Pancreas (tissue), 10 donors: ENCODE measurements at regions not wholly inside any gene's neighbourhood (a gene's known extent, or its start where the extent isn't known, plus 50 kb on each side); places are given as distances from the start of the nearest gene placed in this dataset.

Experiments
- ATAC-seq, 4 donors: fragments of 200-7000 bp; cut with Tn5 transposase; one replicate each; pipeline versions ENCODE4 v1.8.0 to v1.9.1; 2020; ENCODE audit warnings: mild to moderate bottlenecking in 4 of 4, moderate library complexity in 4 of 4
- DNase-seq, 6 donors: peaks; one replicate each; pipeline ENCODE4 v3.0.0-alpha.2; 2020
- FAIRE-seq: peaks from 2 replicates; lab custom pipeline; 2012; peaks lifted over from hg19 to GRCh38; lab: Jason Lieb, UNC
- H3K27ac ChIP-seq, 4 donors: fragments of 200-600 bp; sonication (generic); 1 replicate in 3 of 4; 2 replicates in 1 of 4; pipeline versions ENCODE4 v1.5.0 to v1.8.0; 2020
- H3K27me3 ChIP-seq, 4 donors: fragments of 200-600 bp; one replicate each; pipeline ENCODE4 v1.8.0; 2021
- H3K36me3 ChIP-seq, 3 donors: fragments of 200-600 bp; sonication (generic) in 1 of 3; one replicate each; pipeline versions ENCODE4 v1.5.0 to v1.8.0; 2020 to 2021
- H3K4me1 ChIP-seq, 3 donors: fragments of 200-600 bp; one replicate each; pipeline ENCODE4 v1.8.0; 2021
- H3K4me3 ChIP-seq, 4 donors: fragments of 200-600 bp; sonication (generic) in 2 of 4; one replicate each; pipeline versions ENCODE4 v1.5.0 to v1.8.0; 2020 to 2021
- H3K9me3 ChIP-seq, 4 donors: fragments of 200-600 bp; one replicate each; pipeline ENCODE4 v1.8.0; 2021
- WGBS, 2 donors: extraction: QIAGEN DNeasy Blood & Tissue Kit; methylation state at CpG; one replicate each; pipeline ENCODE4 v1.1.7; 2013; 5-methylcytosine and 5-hydroxymethylcytosine counted together
- intact Hi-C, 3 donors: fragments of 100-400 bp; cut with DNase I; formaldehyde crosslinking; loops; one replicate each; pipeline versions ENCODE4 v1.11.1 to v1.14.2; 2022
- TF ChIP-seq, protein P1 (sequence below), 4 donors: fragments of 200-600 bp; sonication (generic) in 3 of 4; IDR thresholded peaks; one replicate each; pipeline versions ENCODE4 v1.5.0 to v1.8.0; 2021; ENCODE audit warnings: antibody characterized with exemption in 4 of 4
- donor health status: healthy with polysubstance abuse.
- donor health status: DM: no; HTN: no; CAD: no; lungs with moderate emphysema.
- donor health status: DM: no; HTN: no; CAD: no.
- donor health status: control.
- donor health status: control.
- donor health status: Bipolar disorder and iron deficiency.
- donor health status: DM: yes; HTN: yes; CAD: no.
- donor health status: DM: no; HTN: no; CAD: no.
- donor health status: DM: no; HTN: no; CAD: no.
- donor health status: DM: yes; HTN: yes; CAD: no.

GRCh38 chr9:29873579-29873978 is 2300.3 kb upstream of the C9orf72 start:
- peaks cover 0 to 3% (median 0%) of the 10 kb centered on the region in 4 donors for H3K27me3 ChIP-seq
- no peaks in the 10 kb centered on the region for H3K4me1 ChIP-seq
- intact Hi-C loops, result no loop called here
- no peaks in the 10 kb centered on the region for H3K36me3 ChIP-seq
- TF ChIP-seq, protein P1, sequence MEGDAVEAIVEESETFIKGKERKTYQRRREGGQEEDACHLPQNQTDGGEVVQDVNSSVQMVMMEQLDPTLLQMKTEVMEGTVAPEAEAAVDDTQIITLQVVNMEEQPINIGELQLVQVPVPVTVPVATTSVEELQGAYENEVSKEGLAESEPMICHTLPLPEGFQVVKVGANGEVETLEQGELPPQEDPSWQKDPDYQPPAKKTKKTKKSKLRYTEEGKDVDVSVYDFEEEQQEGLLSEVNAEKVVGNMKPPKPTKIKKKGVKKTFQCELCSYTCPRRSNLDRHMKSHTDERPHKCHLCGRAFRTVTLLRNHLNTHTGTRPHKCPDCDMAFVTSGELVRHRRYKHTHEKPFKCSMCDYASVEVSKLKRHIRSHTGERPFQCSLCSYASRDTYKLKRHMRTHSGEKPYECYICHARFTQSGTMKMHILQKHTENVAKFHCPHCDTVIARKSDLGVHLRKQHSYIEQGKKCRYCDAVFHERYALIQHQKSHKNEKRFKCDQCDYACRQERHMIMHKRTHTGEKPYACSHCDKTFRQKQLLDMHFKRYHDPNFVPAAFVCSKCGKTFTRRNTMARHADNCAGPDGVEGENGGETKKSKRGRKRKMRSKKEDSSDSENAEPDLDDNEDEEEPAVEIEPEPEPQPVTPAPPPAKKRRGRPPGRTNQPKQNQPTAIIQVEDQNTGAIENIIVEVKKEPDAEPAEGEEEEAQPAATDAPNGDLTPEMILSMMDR (IDR thresholded peaks at IDR 0.05), result no peak
- ATAC-seq, result no peak
- no peak overlapping the region for H3K4me3 ChIP-seq
- no peak for DNase-seq
- H3K9me3 ChIP-seq, result no peaks in the 10 kb centered on the region
- FAIRE-seq, result no peak
- no peak overlapping the region for H3K27ac ChIP-seq

DNA sequence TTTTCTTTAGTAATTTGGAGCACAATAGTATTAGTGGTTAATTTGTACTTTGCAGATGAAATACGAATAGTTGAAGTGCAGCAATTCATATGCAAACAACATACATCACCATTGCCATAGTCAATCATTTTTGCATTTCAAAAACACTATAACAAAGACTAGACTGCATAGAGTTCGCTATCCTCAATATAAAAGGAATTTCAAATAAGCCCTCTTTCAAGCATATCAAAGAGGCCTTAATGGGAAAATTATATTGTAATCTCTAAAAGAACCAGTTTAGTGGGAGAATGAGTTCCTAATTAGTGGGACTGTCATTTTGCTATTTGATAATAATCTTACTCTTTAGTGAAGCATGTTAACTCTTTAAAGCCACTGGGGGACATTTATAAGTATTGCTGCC is 2302.3 kb upstream of the C9orf72 start:
- peaks cover 0 to 3% (median 0%) of the 10 kb centered on the region in 4 donors for H3K27me3 ChIP-seq
- FAIRE-seq, result no peak
- ATAC-seq, result no peak
- intact Hi-C loops, result no loop called here
- H3K27ac ChIP-seq, result no peak overlapping the region
- H3K4me3 ChIP-seq, result no peak overlapping the region
- TF ChIP-seq, protein P1 (IDR thresholded peaks at IDR 0.05), result no peak
- H3K4me1 ChIP-seq, result no peaks in the 10 kb centered on the region
- DNase-seq, result no peak
- H3K36me3 ChIP-seq, result no peaks in the 10 kb centered on the region
- WGBS, 2 donors, result 50 to 77% methylated on average over 2 of the region's 2 CpGs
- H3K9me3 ChIP-seq, result no peaks in the 10 kb centered on the region

GRCh38 chr9:29882767-29883166 is 2309.5 kb upstream of the C9orf72 start:
- ATAC-seq (no peak), FAIRE-seq (no peak), DNase-seq (no peak)
- Histone ChIP-seq H3K27ac (no peak overlapping the region), H3K4me3 (no peak overlapping the region), H3K9me3 (peaks cover 0 to 7% (median 0%) of the 10 kb centered on the region in 4 donors), H3K36me3 (no peaks in the 10 kb centered on the region), H3K4me1 (no peaks in the 10 kb centered on the region), H3K27me3 (peaks cover 0 to 3% (median 0%) of the 10 kb centered on the region in 4 donors)
- intact Hi-C loops, result no loop called here
- WGBS, 2 donors, result 36 to 62% methylated on average over 2 of the region's 2 CpGs
- TF ChIP-seq, protein P1 (IDR thresholded peaks at IDR 0.05), result no peak

GRCh38 chr9:29906065-29906464 is 2332.8 kb upstream of the C9orf72 start:
- Histone ChIP-seq H3K4me3 (no peak overlapping the region), H3K36me3 (no peaks in the 10 kb centered on the region), H3K4me1 (no peaks in the 10 kb centered on the region), H3K27ac (no peak overlapping the region), H3K9me3 (no peaks in the 10 kb centered on the region), H3K27me3 (no peaks in the 10 kb centered on the region)
- TF ChIP-seq, protein P1 (IDR thresholded peaks at IDR 0.05), result no peak
- ATAC-seq (no peak), FAIRE-seq (no peak), DNase-seq (no peak)
- intact Hi-C loops, result no loop called here

DNA sequence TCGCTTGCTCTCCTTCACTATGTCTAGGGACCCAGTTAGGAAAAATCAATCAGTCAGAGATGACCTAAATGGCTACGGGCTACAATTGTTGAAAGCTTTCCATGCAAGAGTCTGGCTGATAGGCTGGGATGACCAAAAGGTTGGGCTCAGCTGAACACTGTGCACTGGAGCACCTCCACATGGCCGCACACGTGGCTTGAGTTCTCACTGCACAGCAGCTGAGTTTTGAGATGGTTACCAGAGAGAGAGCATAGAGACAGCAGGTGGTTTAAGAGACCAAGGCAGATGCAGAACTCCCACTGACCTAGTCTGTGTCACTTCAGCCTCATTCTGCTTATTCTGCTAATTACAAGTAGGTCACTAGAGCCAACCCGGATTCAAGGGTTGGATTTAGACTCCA is 2354.8 kb upstream of the C9orf72 start:
- Histone ChIP-seq H3K4me3 (no peak overlapping the region), H3K4me1 (no peaks in the 10 kb centered on the region), H3K9me3 (no peaks in the 10 kb centered on the region), H3K27me3 (no peaks in the 10 kb centered on the region), H3K36me3 (no peaks in the 10 kb centered on the region), H3K27ac (no peak overlapping the region)
- TF ChIP-seq, protein P1 (IDR thresholded peaks at IDR 0.05), result no peak
- 53 to 67% methylated on average over 5 of the region's 5 CpGs for WGBS, 2 donors
- intact Hi-C loops, result no loop called here
- FAIRE-seq, result no peak
- no peak for ATAC-seq
- no peak for DNase-seq
